ENCODE measurements at regions not wholly inside any gene's neighbourhood (a gene's known extent, or its start where the extent isn't known, plus 50 kb on each side); places are given as distances from the start of the nearest gene placed in this dataset.
"Not testable (repeated sequence)": the region's sequence is repeated elsewhere in the genome, so short reads cannot be mapped to it uniquely, and the experiment has no call there.

DNA sequence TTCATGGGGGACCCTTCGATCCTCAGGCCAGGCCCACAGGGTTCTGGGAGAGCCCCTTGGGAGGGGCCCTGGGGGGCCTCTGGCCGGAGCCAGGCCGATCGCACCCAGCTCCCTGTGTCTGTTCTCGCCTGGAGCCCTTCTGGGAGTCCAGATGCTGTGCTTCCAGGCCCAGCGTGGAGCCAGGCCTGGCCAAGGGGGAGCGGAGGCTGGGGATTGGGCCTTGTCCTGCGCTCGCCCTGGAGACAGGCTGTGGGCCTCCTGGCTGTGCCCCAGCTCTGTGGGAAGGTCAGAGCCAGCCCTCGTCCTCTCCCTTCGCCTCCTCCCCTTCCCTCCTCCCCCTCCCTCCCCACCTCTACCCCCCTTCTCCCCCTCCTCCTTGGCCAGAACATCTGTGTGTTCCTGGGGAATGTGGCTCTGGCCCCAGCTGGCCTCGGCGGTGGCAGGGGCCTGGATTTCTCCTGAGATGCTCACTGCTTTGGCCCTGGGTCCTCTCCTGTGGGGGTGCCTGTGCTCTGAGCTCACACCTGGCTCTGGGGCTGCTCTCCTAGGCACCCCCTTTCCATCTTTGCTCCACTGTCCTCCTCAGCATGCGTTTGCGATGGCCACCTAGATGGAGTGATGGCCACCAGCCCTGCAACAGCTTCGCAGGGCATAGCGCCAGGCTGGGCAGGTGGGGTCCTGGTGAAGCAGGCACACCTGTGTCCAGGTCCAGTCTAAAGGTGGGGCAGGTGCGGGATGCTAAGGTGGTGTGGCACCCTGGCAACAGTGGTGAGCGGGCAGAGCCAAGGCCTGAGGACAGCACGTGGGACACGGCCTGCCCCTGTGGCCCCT is 90.6 kb upstream of the CIBAR2 start:
- no peak for DNase-seq (ENCODE audit: low spot score)

DNA sequence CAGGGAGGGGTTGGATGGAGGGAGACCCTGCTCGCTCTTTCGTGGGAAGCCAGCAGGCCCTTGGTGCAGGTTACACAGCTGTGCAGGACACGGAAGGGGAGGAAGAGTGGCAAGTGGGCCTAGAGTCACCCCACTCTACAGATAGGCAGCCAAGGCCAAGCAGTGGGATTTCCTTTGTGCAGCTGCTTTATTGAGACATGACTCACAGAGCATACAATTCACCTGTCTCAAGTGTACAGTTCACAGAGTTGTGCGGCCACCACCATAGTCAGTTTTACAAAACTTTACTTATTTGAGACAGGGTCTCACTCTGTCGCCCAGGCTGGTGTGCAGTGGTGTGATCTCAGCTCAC is 91.2 kb upstream of the CIBAR2 start:
- DNase-seq (ENCODE audit: low spot score), result no peak

- DNase-seq (ENCODE audit: low spot score), result no peak
Observed at GRCh38 chr16:85204242-85205010, 92.2 kb upstream of the CIBAR2 start.

GRCh38 chr16:85205257-85205656 is 93.0 kb upstream of the CIBAR2 start:
- DNase-seq (ENCODE audit: low spot score), result not testable (repeated sequence)

DNA sequence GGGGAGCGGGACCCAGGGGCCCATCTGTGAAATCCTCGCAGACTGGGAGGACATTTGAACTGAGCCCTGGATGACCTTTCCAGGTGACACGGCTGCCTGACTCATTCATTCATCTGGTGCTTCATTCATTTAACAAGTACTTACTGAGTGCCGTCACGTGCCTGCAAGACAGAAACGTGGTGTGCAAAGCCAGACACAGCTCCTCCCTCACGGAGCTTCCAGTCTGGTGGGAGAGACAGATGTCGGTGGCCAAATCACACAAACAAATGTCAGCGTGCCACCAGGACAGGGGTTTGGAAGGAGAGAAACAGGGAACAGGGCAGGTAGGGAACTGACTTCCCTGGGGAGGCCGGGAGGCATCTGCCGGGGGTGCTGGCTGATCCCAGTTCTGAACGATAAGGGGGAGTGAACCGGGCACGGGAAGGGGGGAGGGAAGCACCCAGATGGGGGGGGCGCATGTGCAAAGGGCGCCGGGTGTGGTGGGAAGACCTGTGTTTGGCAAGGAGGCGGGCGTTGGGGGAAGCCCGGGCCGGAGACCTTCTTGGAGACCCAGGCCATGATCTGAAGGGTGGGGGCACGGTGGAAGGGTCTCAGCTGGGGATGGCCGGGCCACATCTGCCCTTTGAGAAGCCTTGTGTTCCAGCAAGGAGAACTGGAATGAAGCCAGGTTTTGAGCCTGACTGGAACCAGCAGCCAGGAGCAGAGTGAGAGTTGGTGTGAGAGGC is 93.6 kb upstream of the CIBAR2 start:
- DNase-seq (ENCODE audit: low spot score), result no peak

DNA sequence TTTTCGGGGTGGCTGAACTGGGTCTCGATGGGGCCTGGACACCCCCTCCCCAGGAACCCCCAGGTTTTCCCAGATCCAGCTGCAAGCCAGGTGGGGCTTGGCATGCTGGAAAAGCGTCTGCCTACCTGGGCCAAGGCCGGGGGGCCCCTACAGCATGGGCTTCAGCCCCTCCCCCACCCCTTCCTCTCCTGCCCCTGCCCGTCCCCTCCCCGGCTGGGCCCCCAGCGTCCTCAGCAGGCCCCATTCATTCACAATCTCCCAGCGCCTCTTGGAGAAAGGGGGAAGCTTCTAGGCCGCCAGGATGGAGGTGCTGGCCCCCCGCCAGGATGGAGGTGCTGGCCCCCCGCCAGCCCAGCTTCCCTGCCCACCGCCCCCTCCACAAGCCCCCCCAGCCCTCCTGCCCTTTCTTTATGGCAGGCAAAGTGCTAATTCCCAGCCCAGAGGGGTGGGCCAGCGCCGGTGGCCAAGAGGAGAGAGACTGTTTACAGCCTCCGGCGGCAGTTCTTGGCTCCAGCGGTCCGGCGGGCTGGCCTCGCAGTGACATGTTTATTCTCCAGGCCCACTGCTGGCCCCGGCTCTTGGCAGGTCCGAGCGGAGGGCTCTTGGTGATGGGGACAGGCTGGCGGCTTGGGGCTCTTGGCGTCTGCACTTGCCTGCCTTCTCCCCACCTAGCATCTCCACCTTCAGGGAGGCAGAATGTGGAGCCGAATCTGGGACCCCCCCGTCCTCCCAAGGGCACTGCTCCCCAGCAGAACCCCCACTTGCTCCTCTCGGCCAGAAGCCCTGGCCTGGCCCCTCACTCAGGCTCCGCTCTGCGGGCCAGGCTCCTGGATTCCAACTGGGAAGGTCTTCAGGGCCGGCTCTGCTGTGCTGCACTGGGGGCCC is 94.4 kb upstream of the CIBAR2 start:
- no peak for DNase-seq (ENCODE audit: low spot score)

DNA sequence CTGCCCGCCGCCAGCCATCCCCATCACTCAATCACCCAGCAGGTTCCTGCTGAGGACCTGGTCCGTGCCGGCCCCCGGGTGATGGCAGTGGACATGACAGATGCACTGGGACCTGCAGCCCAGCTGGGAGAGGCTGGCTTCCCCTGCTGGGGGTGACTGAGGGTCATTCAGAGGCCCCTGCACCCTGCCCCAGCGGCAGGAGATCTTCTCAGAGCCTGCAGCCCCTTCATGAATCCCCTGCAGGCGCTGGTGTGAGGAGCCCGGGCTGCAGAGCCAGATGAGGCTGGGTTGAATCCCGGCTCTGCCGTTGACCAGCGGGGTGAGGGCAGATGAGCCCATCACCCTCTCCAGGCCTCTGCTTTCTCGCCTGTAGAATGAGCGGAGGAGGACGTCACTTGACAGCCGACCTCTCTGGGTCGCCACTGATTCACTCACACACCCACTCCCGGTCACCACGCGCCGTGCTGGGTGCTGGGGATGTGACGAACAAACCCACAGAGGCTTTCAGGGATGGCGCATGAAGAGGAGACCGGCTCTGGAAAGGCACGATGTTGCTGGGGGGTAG is 95.2 kb upstream of the CIBAR2 start:
- DNase-seq (ENCODE audit: low spot score), result no peak

GRCh38 chr16:85208181-85208580 is 95.9 kb upstream of the CIBAR2 start:
- DNase-seq (ENCODE audit: low spot score), result no peak

GRCh38 chr16:85208643-85209520 is 96.6 kb upstream of the CIBAR2 start:
- no peak for DNase-seq (ENCODE audit: low spot score)

DNA sequence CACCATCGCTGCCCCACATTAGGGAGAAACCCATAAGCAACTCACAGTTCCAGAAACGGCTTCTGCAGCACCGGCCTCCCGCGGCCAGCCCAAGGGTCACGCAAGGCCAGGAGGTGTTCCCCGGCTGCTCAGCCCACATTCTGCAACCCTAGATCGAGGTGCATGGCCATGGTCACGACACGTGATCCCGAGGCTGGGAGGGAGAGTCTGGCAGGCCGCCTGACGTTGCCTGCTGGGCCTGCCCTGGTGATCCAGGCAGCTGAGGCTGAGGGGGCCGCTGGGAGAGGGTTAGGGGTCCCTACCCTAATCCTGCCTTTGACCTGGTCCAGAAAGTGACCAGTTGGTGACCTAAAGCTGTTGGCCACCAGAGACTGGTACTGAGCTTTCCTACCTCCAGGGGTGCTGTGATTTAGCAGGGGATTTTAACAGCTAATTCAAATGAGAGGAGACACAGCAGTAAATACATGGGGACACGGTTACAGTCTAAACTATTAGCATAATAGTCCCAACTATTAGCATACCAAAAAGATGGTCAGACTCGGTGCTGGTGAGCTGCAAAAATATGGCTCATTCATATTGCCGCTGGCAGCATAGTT is 97.4 kb upstream of the CIBAR2 start:
- DNase-seq (ENCODE audit: low spot score), result no peak

GRCh38 chr16:85210423-85211169 is 98.3 kb upstream of the CIBAR2 start:
- no peak for DNase-seq (ENCODE audit: low spot score)

DNA sequence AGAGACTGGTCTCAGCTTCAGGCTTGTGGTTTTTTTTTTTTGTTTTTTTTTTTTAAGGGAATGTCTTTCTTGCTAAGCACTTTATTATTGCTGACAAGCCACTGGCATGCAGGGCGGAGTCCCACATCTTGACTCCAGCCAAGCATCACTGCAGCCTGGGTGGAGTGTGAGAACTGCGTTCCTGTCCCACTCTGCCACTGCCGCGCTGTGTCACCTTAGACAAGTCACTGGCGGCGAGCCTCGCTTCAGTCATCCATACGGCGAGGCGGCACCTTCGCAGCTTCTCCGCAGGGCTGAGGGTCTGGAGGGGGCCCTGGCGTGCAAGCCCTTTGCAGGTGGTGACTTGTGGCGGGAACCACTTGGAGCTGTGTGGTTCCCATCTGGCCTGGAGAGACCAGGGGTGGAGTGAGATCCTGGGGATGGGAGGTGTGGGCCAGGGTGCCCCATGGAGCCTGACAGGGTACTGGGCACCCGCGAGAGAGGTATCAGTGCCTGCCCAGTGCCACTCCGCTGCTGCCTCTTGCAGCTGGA is 99.1 kb upstream of the CIBAR2 start:
- DNase-seq (ENCODE audit: low spot score), result no peak

DNA sequence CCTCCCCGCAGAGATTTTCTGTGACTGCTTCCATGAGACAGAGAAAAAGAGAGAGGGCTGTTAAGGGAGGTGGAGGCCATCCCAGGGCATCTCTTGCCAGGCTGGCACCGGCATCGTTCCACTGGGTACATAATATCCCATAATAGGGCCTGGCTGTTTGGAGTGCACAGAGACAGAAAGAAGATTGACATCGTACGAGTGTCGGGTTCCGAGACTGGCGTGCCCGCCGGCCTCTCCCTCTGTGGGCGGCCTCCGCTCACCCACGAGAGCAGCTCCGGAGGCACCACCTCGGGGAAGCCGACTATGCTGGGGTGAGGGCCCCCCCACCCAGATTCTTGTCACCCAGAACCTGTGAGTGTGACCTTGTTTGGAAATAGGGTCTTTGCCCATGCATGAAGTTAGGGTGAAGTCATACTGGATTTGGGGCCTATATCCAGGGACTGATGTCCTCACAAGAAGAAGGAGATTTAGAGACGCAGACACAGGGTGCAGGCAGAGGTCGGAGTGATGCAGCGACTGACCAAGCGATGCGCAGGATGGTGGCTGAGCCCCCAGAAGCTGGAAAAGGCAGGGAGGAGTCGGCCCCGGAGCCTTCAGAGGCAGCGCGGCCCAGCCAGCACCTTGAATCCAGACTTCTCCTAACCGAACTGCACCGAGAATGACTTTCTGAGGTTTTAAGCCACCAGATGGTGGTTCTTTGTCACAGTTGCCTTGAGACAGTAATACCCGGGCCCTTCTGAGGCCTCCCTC is 101.8 kb upstream of the CIBAR2 start:
- DNase-seq (ENCODE audit: low spot score), result no peak

DNA sequence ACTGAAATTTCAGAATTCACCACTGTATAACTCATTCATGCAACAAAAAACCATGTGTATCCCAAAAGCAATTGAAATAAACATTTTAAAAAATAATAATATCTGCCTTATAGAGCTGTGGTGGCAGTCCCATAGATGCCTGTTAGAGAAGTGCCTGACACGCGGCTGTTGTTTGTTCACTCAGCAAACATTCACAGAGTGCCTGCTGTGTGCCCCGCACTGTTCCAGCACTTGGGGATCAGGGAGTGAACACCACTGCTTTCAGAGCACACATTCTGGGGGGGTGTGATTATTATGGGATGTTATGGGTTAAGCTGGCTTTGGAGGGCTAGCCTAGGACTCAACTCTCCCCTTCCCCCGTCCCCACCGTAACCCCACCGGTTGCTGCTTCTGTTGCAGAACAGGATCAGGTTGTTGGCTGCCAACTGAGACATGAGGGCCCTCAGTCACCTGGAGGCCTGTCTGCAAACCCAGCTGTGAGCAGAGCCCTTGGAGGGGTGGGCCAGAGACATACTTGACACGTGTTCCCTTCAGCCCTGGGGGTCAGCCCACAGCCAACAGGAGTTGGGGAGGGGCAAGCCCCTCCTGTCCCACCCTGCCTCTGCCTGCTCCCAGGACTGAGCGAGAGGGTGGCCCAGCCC is 103.3 kb upstream of the CIBAR2 start:
- DNase-seq (ENCODE audit: low spot score), result no peak

DNA sequence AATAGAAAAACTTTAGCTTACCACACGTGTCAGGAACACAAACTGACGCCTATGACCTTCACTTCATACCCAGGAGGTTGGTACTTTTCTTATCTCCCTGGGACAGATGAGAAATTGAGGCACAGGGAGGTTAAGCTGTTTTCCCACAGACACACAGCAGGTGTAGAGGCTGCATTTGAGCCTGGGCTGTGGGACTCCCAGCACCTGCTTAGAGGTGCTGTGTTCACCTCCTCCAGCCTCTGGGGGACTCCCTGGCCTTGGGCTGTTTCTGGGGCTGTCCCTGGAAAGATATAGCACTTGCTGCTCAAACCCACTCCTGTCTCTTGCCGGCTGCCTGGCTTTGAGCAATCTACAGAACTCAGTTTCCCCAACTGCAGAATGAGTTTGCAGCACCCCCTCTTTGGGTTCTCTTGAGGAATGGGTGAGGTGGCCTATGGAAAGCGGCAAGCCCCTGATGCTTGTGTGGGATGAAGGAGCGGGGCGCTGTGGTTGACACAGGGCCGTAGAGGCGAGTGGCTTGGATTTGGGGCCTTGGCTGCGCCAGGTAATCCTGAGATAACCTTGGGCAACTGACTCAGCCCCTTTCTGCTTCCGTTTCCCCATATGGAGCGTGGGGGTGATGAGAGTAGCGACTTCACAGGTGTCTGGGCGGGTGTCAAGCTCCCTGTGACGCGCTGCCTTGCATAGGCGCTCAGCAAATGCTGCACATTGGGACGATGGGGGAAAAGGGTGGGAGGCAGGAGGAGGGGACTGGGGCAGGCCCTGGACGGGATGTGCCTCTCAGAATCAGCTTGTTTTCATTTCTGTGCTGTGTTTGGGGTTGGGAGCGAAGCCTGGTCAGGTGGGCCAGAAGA is 104.5 kb upstream of the CIBAR2 start:
- no peak for DNase-seq (ENCODE audit: low spot score)

- DNase-seq (ENCODE audit: low spot score), result no peak
Observed at GRCh38 chr16:85220125-85220839, 108.0 kb upstream of the CIBAR2 start.

All from hematopoietic multipotent progenitor cell treated with erythropoietin and hydrocortisone succinate and interleukin-3 and kit ligand, for 17 days (in vitro differentiated cells).